Cardiac fibroblast (primary cell): ENCODE measurements at regions not wholly inside any gene's neighbourhood (a gene's known extent, or its start where the extent isn't known, plus 50 kb on each side); places are given as distances from the start of the nearest gene placed in this dataset.

Experiments
- DNase-seq, 2 donors: peaks; one replicate each; pipeline versions ENCODE4 v3.0.0 to v3.0.0-alpha.2; 2010; ENCODE audit warnings: low read depth in 2 of 2
- H3K4me3 ChIP-seq, 2 donors: replicated peaks in 1 of 2; 1 replicate in 1 of 2; 2 replicates in 1 of 2; pipeline ENCODE4 v1.5.1; 2011; ENCODE audit warnings: low read depth in 2 of 2, low read length in 2 of 2, mild to moderate bottlenecking in 2 of 2, moderate library complexity in 1 of 2
- CTCF ChIP-seq: IDR thresholded peaks from one replicate; pipeline ENCODE4 v1.5.1; 2011; ENCODE audit warnings: low read depth, mild to moderate bottlenecking, low read length, inconsistent platforms

GRCh38 chr5:123751670-123752069, 239.7 kb downstream of the CSNK1G3 start:
- no peak for DNase-seq
- TF ChIP-seq CTCF, result no peak
- no peak overlapping the region for H3K4me3 ChIP-seq

GRCh38 chr5:123748239-123748638, 236.3 kb downstream of the CSNK1G3 start:
- no peak for DNase-seq
- no peak overlapping the region for H3K4me3 ChIP-seq
- TF ChIP-seq CTCF, result no peak

- TF ChIP-seq CTCF, result no peak
- H3K4me3 ChIP-seq, result no peak overlapping the region
- no peak for DNase-seq
Measured at GRCh38 chr5:123746683-123747360, 234.8 kb downstream of the CSNK1G3 start.

GRCh38 chr5:123743990-123744583, 232.1 kb downstream of the CSNK1G3 start:
- TF ChIP-seq CTCF, result no peak
- DNase-seq, result no peak
- no peak overlapping the region for H3K4me3 ChIP-seq

- no peak for TF ChIP-seq CTCF
- no peak overlapping the region for H3K4me3 ChIP-seq
- no peak for DNase-seq
Measured at GRCh38 chr5:123735384-123735783, 223.4 kb downstream of the CSNK1G3 start.

GRCh38 chr5:123732257-123732656, 220.3 kb downstream of the CSNK1G3 start:
- DNase-seq, result no peak
- no peak overlapping the region for H3K4me3 ChIP-seq
- no peak for TF ChIP-seq CTCF

GRCh38 chr5:123722451-123722850, 210.5 kb downstream of the CSNK1G3 start:
- no peak overlapping the region for H3K4me3 ChIP-seq
- DNase-seq, result peak in 1 of 2 donors; percentile 19
- no peak for TF ChIP-seq CTCF
